IMR-90 (cell line): ENCODE measurements at regions not wholly inside any gene's neighbourhood (a gene's known extent, or its start where the extent isn't known, plus 50 kb on each side); places are given as distances from the start of the nearest gene placed in this dataset.

Experiments used
- CEBPB ChIP-seq: IDR thresholded peaks from 2 replicates; pipeline ENCODE4 v1.6.1; 2012; ENCODE audit warnings: low read depth, low read length, improper control_type of control experiment
- CHD1 ChIP-seq: IDR thresholded peaks from 2 replicates; pipeline ENCODE4 v1.6.1; 2012; ENCODE audit warnings: low read depth, low read length, improper control_type of control experiment
- ELK1 ChIP-seq: fragments of 150-350 bp; IDR thresholded peaks from 2 replicates; pipeline ENCODE4 v1.6.1; 2016; ENCODE audit warnings: low read depth, mild to moderate bottlenecking, low read length, moderate library complexity, borderline replicate concordance
- FOS ChIP-seq: fragments of 150-350 bp; IDR thresholded peaks from 2 replicates; pipeline ENCODE4 v1.6.1; 2016; ENCODE audit warnings: low read depth, low read length
- POLR2A ChIP-seq: IDR thresholded peaks from 2 replicates; pipeline ENCODE4 v1.6.1; 2012; ENCODE audit warnings: mild to moderate bottlenecking, low read depth, low read length
- RAD21 ChIP-seq: IDR thresholded peaks from 2 replicates; pipeline ENCODE4 v1.6.1; 2012; ENCODE audit warnings: low read length, improper control_type of control experiment
- RCOR1 ChIP-seq: IDR thresholded peaks from 2 replicates; pipeline ENCODE4 v1.6.1; 2012; ENCODE audit warnings: mild to moderate bottlenecking, low read length, improper control_type of control experiment; ENCODE audit not compliant: insufficient replicate concordance
- RFX5 ChIP-seq: IDR thresholded peaks from 2 replicates; pipeline ENCODE4 v1.8.0; 2012; ENCODE audit warnings: low read depth, mild to moderate bottlenecking, low read length, moderate library complexity
- SMC3 ChIP-seq: fragments of 150-350 bp; IDR thresholded peaks from 2 replicates; pipeline ENCODE4 v1.6.1; 2016; ENCODE audit warnings: low read depth, mild to moderate bottlenecking, antibody characterized with exemption, low read length, moderate library complexity
- TF ChIP-seq, protein P1 (sequence below): conservative IDR thresholded peaks from 2 replicates; pipeline ENCODE4 v1.5.1; 2012; ENCODE audit warnings: mild to moderate bottlenecking, low read depth, low read length, improper control_type of control experiment

GRCh38 chr15:94586099-94586498 lies 354.7 kb downstream of the MCTP2 start:
- TF ChIP-seq, protein P1, sequence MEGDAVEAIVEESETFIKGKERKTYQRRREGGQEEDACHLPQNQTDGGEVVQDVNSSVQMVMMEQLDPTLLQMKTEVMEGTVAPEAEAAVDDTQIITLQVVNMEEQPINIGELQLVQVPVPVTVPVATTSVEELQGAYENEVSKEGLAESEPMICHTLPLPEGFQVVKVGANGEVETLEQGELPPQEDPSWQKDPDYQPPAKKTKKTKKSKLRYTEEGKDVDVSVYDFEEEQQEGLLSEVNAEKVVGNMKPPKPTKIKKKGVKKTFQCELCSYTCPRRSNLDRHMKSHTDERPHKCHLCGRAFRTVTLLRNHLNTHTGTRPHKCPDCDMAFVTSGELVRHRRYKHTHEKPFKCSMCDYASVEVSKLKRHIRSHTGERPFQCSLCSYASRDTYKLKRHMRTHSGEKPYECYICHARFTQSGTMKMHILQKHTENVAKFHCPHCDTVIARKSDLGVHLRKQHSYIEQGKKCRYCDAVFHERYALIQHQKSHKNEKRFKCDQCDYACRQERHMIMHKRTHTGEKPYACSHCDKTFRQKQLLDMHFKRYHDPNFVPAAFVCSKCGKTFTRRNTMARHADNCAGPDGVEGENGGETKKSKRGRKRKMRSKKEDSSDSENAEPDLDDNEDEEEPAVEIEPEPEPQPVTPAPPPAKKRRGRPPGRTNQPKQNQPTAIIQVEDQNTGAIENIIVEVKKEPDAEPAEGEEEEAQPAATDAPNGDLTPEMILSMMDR = no peak
- TF ChIP-seq RFX5 (no peak), CHD1 (no peak), RAD21 (no peak), POLR2A (no peak), FOS (no peak), RCOR1 (no peak), ELK1 (no peak), SMC3 (no peak), CEBPB (no peak)
